Gastroesophageal sphincter (tissue), 4 donors: ENCODE measurements at regions not wholly inside any gene's neighbourhood (a gene's known extent, or its start where the extent isn't known, plus 50 kb on each side); places are given as distances from the start of the nearest gene placed in this dataset.

ENCODE experiments used
- ATAC-seq: fragments of 150-250 bp; one replicate; pipeline ENCODE4 v1.9.1; 2016; ENCODE audit warnings: mild to moderate bottlenecking, moderate library complexity
- H3K27ac ChIP-seq, 4 donors: fragments of 200-600 bp; sonication (generic) in 3 of 4; 1 replicate in 3 of 4; 2 replicates in 1 of 4; pipeline ENCODE4 v1.5.1; 2016 to 2019
- H3K27me3 ChIP-seq: fragments of 200-600 bp; sonication (generic); one replicate; pipeline ENCODE4 v1.5.1; 2019
- H3K36me3 ChIP-seq, 2 donors: fragments of 200-600 bp; sonication (generic); one replicate each; pipeline ENCODE4 v1.5.1; 2019; ENCODE audit warnings: control low read depth in 1 of 2
- H3K4me1 ChIP-seq, 3 donors: fragments of 200-600 bp; sonication (generic); 1 replicate in 2 of 3; 2 replicates in 1 of 3; pipeline ENCODE4 v1.5.1; 2016 to 2019; ENCODE audit warnings: control low read depth in 2 of 3
- H3K4me3 ChIP-seq, 2 donors: fragments of 200-600 bp; sonication (generic); one replicate each; pipeline ENCODE4 v1.5.1; 2019; ENCODE audit warnings: mild to moderate bottlenecking in 1 of 2, moderate library complexity in 1 of 2
- H3K9me3 ChIP-seq, 3 donors: fragments of 200-600 bp; sonication (generic); one replicate each; pipeline ENCODE4 v1.5.1; 2017 to 2019; ENCODE audit warnings: control low read depth in 2 of 3
- CTCF ChIP-seq, 4 experiments: fragments of 200-600 bp in 2 of 4; fragments of 450-650 bp in 2 of 4; sonication (generic) in 1 of 4; IDR thresholded peaks; one replicate each; pipeline ENCODE4 v1.5.1; 2017 to 2019; ENCODE audit warnings: antibody characterized with exemption in 4 of 4, mild to moderate bottlenecking in 2 of 4, moderate library complexity in 2 of 4
- EP300 ChIP-seq: sonication (generic); formaldehyde crosslinking; IDR thresholded peaks from one replicate; pipeline ENCODE4 v1.6.1; 2017; ENCODE audit warnings: antibody characterized with exemption, mild to moderate bottlenecking
- POLR2A ChIP-seq, 2 donors: fragments of 450-650 bp; IDR thresholded peaks; one replicate each; pipeline ENCODE4 v1.6.1; 2017; ENCODE audit warnings: antibody characterized with exemption in 2 of 2, mild to moderate bottlenecking in 2 of 2, moderate library complexity in 1 of 2
- POLR2AphosphoS5 ChIP-seq: sonication (generic); formaldehyde crosslinking; IDR thresholded peaks from one replicate; pipeline ENCODE4 v1.6.1; 2017; ENCODE audit warnings: antibody characterized with exemption
- WGBS, 2 donors: methylation state at CpG; one replicate each; pipeline ENCODE4 v1.1.5; 2018; ENCODE audit warnings: low coverage in 1 of 2; 5-methylcytosine and 5-hydroxymethylcytosine counted together

GRCh38 chr10:64976150-64976549 lies 1454.9 kb downstream of the REEP3 start:
- no peak for TF ChIP-seq POLR2A (IDR thresholded peaks at IDR 0.05)
- no peak for TF ChIP-seq POLR2AphosphoS5
- TF ChIP-seq EP300 = no peak
- TF ChIP-seq CTCF (IDR thresholded peaks at IDR 0.05) = no peak

DNA sequence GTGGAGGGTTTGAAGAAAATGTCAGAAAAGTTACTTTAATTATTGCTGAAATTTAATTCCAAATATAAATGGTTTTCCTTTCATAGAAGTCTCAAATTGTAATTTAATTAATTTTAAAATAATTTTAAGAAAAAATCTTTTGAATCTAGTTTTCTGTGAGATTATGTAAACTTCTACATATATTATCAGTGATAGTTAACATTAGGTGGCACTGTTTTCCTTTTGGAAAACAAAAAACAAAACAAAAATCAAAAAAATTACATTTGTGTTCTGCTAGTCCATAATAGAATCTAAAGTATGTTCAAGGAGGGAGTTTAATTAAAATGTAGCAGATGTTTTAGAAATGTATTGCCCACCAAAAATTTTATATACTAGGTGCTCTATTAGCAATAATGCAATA lies 1456.7 kb downstream of the REEP3 start:
- Histone ChIP-seq H3K27me3 (no peaks in the 10 kb centered on the region), H3K9me3 (no peaks in the 10 kb centered on the region), H3K36me3 (no peaks in the 10 kb centered on the region), H3K27ac (no peak overlapping the region), H3K4me3 (no peak overlapping the region), H3K4me1 (no peaks in the 10 kb centered on the region)
- no peak for ATAC-seq
- no peak for TF ChIP-seq POLR2AphosphoS5
- TF ChIP-seq CTCF (IDR thresholded peaks at IDR 0.05) = no peak
- TF ChIP-seq POLR2A (IDR thresholded peaks at IDR 0.05) = no peak
- no peak for TF ChIP-seq EP300

More at GRCh38 chr10:64976150-64976549, 1454.9 kb downstream of the REEP3 start:
- H3K27ac ChIP-seq = no peak overlapping the region
- 82 to 83% methylated on average over 2 of the region's 2 CpGs for WGBS, 2 donors
- no peak overlapping the region for H3K4me3 ChIP-seq
- H3K9me3 ChIP-seq = no peaks in the 10 kb centered on the region
- no peaks in the 10 kb centered on the region for H3K27me3 ChIP-seq
- H3K4me1 ChIP-seq = no peaks in the 10 kb centered on the region
- ATAC-seq = no peak
- no peaks in the 10 kb centered on the region for H3K36me3 ChIP-seq

DNA sequence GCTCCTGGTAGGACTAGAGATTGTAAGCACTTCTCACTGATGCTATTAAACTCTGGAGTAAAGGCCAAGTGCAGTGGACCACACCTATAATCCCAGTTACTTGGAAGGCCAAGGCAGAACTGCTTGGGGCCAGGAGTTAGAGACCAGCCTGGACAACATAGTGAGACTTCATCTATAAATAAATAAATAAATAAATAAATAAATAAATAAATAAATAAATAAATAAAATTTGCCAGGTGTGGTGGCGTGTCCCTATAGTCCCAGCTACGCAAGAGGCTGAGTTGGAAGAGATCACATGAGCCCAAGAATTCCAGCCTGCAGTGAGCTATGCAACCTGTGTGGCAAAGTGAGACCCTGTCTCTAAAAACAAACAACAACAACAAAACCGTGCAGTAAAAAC lies 1475.7 kb downstream of the REEP3 start:
- Histone ChIP-seq H3K36me3 (no peaks in the 10 kb centered on the region), H3K27ac (no peak overlapping the region), H3K9me3 (no peaks in the 10 kb centered on the region), H3K4me3 (no peak overlapping the region), H3K27me3 (no peaks in the 10 kb centered on the region), H3K4me1 (no peaks in the 10 kb centered on the region)
- ATAC-seq = no peak
- TF ChIP-seq POLR2A (IDR thresholded peaks at IDR 0.05) = no peak
- no peak for TF ChIP-seq CTCF (IDR thresholded peaks at IDR 0.05)
- WGBS, 2 donors = 88 to 90% methylated on average over 2 of the region's 3 CpGs

- ATAC-seq = no peak
- peaks cover 0 to 5% (median 0%) of the 10 kb centered on the region in 3 donors for H3K9me3 ChIP-seq
- no peaks in the 10 kb centered on the region for H3K36me3 ChIP-seq
- no peak overlapping the region for H3K4me3 ChIP-seq
- TF ChIP-seq EP300 (no peak), POLR2A (IDR thresholded peaks at IDR 0.05) (no peak), POLR2AphosphoS5 (no peak), CTCF (IDR thresholded peaks at IDR 0.05) (no peak)
- H3K27ac ChIP-seq = no peak overlapping the region
- 46 to 50% methylated on average over 1 of the region's 1 CpG for WGBS, 2 donors
- no peaks in the 10 kb centered on the region for H3K4me1 ChIP-seq
- H3K27me3 ChIP-seq = no peaks in the 10 kb centered on the region
These were observed 1489.6 kb downstream of the REEP3 start for GRCh38 chr10:65010845-65011244.

- 78 to 95% methylated on average over 6 of the region's 7 CpGs for WGBS, 2 donors
- H3K36me3 ChIP-seq = no peaks in the 10 kb centered on the region
- no peak for ATAC-seq
- H3K27ac ChIP-seq = no peak overlapping the region
- no peak overlapping the region for H3K4me3 ChIP-seq
- TF ChIP-seq EP300 = no peak
- TF ChIP-seq CTCF (IDR thresholded peaks at IDR 0.05) = no peak
- TF ChIP-seq POLR2A (IDR thresholded peaks at IDR 0.05) = no peak
- TF ChIP-seq POLR2AphosphoS5 = no peak
- H3K4me1 ChIP-seq = no peaks in the 10 kb centered on the region
- H3K27me3 ChIP-seq = no peaks in the 10 kb centered on the region
- no peaks in the 10 kb centered on the region for H3K9me3 ChIP-seq
These were observed 1496.3 kb downstream of the REEP3 start for GRCh38 chr10:65017523-65017922.
